GM18861 (cell line): ENCODE measurements at regions not wholly inside any gene's neighbourhood (a gene's known extent, or its start where the extent isn't known, plus 50 kb on each side); places are given as distances from the start of the nearest gene placed in this dataset.
"Not testable (repeated sequence)": the region's sequence is repeated elsewhere in the genome, so short reads cannot be mapped to it uniquely, and the experiment has no call there.

ENCODE experiments used
- ATAC-seq: cut with Tn5 transposase; IDR thresholded peaks from one replicate; pipeline ENCODE4 v1.9.1; 2021; ENCODE audit not compliant: unreplicated experiment

DNA sequence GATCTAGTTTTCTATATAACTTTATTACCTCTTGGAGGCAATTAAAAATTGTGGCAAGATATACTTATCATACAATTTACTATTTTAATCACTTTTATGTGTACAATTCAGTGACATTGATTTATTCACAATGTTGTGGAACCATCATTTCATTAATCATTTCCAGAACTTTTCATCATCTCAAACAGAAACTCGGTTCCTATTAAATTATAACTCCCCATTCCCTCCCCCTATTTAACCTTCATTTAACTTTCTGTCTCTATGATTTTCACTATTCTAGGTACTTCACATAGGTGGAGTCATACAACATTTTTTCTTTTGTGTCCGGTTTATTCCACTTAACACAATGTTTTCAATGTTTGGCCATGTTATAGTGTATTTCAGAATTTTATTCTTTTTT is 252.8 kb downstream of the REEP3 start:
- ATAC-seq: no peak

DNA sequence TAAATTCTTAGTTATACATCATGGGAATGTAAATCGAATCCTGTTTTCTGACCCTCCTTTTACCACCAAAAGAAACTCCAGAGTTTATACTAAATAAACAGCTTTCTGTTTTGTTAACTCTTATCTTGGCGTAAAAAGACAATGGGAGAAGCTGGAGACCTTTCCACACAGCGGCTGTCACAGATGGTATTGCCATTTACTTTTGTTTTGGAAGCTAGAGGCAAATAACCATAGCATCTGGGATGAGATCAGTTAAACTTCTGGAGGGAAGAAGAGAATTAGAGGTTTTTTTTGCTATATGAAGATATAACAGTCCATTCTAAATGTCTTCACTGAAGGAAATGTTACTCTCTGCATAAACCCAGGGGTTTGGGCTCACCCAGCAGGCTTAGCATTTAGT is 258.9 kb downstream of the REEP3 start:
- no peak for ATAC-seq

DNA sequence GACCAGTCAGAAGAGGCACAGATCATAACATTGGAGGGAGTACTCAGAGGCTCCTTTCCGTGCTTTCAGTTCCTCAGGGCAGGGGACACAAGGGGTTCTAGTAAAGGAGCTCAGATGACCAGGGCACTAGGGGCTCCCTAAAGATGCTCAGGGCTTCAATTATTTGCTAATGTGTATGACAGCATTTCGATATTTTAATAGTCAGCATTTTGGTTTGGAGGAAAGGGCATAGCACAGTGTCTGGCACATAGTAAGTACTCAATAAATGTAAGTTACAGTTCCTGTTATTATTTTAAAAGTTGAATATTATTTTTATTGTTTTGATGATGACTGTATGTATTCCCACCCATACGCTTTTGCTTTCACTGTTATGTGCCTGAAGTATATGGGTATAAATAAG is 260.0 kb downstream of the REEP3 start:
- ATAC-seq: no peak

DNA sequence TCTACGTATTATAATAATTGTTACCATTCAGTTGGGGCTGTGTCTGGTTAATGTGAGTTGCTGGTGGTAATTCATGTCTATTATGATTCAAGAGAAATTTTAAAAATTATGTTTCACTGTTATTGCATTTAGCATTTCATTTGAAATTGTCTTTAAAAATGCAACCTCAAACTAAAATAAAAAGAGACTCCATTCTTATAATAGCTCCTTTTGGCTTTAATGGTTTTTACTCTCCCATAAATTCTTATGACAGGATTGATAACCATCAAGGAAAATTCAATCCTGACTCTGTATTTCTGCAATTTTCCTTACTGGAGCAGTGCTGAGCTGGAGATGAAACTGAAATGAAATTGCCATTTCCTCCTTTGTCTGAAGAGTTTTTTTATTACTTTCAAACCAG is 262.7 kb downstream of the REEP3 start:
- ATAC-seq: no peak

DNA sequence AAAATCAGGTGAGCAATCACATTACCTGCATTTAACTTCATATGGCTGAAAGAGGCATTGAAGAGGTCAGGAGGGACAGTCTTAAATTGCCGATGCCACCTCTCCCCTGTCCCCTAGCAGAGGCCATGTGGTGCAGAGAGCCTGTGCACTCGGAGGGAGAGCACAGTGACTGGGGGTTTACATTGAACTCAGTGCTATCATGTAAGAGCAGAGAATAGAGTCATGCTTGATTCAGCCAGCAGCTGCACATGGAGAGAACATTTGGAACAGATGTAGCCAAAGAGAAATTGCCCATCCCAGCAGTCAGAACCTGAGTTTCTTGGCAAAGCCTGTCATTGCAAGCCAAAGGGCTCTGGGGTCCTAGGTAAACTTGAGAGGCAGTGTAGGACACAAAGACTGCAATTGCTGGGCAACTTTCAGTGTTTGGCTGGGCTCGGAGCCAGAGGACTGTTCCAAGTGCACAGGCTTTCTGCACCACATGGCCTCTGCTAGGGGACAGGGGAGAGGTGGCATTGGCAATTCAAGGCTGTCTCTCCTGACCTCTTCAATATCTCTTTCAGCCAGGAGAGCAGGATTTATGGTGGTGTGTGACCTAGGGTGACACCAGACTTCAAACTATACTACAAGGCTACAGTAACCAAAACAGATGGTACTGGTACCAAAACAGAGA is 267.1 kb downstream of the REEP3 start:
- no peak for ATAC-seq

DNA sequence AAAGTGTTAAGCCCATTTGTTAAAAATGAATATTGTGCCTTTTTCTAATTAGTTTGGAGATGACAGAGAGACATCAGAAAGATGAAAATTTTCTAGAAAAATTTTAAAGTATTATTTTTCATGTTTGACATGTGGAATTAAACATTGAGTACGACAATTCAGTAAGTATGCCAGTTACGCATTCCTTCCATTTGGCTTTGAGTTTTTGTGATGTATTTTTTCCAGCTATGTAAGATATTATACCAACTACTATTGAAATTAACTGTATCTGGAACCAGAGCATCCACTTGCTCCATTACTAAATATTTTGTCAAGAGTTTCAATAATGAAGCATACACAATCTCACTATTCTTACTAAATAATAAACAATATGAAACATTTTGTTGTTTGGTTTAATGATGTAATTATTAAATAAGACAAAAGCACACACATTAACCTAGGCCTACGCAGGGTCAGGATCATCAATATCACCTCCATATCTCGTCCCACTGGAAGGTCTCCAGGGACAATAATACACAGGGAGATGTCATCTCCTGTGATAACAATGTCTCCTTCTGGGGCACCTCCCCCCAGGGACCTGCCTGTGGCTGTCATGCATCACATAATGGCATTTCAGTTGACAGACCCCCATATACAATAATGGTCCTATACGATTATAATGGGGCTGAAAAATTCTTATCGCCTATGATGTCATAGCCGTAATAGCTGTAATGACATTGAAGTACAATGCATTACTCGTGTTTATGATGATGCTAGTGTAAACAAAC is 274.1 kb downstream of the REEP3 start:
- ATAC-seq: no peak

DNA sequence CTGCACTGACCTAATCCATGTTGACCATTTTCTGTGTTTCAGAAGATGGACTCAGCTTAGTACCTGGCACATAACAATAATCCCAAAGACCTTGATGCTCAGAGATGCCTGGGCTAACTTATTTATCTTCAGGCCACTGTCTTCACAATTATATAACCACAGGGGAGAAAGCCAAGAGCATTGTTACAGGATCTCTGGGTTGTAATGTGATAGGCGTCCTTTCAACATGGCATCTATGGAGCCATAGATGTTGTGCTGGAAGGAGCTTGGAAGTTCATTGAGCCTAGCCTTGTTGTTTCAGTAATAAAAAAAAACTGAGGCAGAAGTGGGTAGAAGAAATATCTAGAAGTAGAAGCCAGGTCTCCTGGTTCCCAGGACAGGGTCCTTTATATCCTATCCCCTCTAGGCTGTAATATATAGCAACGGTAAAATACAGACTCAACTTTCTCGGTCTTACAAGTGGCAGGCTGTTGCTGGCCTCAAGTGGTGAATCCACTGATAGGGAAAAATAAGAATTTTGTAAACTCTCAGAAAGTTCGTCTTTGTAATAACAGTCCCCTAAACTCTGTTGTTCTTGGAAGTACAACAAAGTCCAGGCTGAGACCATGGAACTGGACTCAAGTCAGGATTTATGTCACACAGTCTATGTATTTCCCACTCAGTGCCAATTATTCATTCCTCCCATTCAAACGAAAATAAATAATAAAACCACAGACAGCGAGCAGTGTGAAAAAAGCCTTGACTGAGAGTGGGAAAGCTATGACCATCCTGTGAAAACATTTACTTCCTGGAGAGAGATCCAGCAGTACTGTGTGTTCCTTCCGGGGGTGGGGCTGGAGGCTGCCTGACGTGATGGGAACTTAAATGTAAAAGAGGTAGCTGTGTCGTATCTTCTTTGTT is 277.6 kb downstream of the REEP3 start:
- ATAC-seq: no peak

DNA sequence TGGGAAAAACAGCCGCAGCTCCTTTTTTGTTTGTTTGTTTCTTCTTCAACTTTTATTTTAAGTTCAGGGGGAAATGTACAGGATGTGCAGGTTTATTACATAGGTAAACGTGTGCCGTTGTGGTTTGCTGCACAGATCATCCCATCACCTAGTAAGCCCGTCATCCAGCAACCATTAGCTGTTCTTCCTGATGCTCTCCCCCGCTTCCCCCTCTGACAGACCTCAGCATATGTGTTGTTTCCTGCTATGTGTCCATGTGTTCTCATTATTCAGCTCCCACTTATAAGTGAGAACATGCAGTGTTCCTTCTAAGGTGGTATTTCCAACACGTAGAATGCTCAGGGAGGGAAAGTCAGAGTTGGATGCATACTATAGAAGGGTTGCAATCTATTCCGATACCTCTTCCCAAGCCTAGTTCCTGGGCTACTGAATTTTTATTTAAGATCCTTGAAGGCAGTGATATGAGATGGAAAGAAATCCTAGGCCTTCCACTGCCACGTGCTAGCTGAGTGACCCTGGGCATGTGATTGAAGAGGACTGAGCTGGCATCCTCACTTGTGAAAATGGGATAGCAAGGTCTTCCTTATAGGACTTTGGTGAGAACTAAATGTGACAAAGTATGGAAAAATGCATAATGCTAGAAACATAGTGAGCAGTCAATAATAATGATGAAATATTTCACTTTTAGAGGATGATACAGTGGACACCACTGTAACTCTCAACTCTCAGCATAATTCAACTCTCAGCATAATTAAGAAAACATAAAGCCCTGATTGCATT is 278.5 kb downstream of the REEP3 start:
- no peak for ATAC-seq

DNA sequence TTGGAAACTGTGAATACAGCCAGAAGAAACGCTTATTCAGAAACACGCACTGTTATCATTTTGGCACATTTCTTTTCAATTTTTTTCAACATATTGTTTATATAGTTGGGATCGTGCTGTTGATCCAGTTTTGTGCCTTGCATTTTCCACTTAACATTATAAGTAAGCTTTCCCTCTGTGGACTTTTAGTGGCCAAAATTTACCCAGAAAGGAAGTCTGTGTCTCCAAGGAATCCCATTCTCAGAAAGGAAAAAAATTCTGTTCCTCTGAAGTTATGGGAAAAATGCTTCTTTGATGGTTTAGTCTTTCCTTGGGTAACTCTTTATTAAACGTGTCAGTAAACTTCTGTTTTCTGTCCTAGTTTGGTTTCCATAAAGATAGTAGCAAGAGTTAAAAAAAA is 280.0 kb downstream of the REEP3 start:
- ATAC-seq: no peak

DNA sequence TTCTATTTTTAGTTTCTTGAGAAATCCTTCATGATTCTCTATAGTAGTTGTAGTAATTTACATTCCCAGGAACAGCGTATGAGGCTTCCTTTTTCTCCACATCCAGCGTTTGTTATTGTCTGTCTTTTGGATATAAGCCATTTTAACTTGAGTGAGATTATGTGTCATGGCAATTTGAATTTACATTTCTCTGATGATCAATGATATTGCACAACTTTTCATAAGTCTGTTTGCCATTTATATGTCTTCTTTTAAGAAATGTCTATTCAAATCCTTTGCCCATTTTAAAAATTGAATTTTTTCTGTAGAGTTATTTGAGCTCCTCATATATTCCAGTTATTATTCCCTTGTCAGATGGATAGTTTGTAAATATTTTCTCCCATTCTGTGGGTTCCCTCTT is 285.1 kb downstream of the REEP3 start:
- no peak for ATAC-seq

DNA sequence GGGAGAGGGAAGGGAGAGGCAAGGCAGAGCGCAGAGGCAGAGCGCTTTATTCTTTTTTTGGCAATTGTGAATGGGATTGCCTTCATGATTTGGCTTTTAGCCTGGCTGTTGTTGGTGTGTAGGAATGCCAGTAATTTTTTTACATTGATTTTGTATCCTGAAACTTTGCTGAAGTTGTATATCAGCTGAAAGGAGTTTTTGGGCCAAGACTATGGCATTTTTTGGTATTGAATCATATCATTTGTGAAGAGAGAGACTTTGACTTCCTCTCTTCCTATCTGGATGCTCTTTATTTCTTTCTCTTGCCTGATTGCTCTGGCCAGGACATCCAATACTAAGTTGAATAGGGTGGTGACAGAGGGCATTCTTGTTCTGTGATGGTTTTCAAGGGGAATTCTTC is 291.3 kb downstream of the REEP3 start:
- ATAC-seq: no peak

DNA sequence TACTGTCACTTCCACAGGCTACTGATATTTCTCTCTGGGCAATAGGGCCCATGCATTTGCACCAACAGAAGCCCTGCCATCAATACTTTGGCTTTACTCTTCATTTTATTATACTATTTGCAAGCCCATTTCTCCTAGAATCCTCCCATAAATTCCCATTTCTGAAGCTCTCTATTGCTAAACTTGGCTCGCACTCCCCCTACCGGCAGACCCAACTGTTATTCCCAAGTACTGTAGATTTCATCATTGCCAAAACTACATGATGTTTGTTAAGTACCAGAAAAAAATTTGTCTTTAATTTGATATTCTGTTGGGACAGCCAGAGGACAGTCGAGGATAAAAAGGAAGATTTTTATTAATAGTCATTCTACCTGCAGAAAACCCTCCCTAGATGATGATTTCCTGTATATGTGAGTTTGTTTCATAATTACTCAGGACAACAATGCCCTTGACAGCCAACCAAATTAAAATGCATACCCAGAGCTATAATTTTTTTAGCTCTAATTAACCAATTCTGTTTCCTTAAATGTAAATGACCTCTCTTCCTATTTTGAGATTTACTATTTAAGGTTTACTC is 298.6 kb downstream of the REEP3 start:
- ATAC-seq: no peak

DNA sequence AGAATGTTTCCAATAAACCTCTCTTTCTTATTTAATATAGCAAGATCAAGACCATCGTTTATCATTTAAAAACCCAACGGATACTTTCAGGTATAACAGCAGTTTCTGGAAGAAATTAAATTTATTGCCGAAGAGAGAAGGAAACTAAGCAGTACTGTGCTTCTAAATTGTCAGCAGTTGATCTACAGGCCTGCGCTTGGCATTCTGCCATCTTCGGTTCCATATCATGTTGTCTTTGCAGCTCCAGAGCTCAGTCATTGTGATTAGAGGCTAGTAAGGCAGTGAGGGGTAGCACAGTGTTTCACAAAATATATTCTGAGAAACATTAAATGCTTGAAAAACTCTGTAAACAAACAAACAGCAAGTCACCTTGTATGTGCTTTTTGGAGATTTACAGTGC is 301.3 kb downstream of the REEP3 start:
- no peak for ATAC-seq

DNA sequence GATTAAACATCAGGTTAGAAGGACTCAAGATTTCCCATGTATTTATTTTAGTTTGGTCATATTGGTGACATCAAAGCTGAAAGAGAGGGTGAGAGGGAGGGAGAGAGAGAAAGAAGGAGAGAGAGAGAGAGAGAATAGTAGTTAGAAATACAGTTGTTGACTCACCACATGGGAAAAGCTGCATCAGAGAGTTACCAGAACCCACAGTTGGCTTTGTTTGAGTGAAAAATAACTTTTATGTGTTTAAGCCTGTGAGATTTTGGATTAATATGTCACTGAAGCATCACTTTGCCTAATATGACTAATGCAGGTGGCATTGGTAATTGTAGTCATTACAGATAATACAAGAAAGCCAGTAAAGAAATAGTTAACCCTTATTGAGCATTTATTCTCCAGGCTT is 303.9 kb downstream of the REEP3 start:
- ATAC-seq: no peak

DNA sequence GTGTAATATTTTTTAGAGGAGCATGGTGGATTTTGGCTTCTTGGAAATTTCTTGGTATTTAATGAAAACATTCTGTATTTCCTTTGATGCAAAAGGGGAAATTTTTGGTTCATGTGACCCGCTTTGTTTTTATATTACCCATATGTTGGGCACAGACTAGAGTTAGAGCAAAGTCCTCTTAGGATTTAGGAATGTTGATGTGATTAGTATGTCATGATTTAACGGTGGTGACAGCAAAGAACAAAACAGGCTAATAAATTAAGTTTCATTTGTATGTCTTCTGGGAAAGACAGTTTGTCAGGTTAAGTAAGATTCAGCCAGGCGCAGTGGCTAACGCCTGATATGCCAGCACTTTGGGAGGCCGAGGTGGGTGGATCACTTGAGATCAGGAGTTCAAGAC is 304.6 kb downstream of the REEP3 start:
- no peak for ATAC-seq

DNA sequence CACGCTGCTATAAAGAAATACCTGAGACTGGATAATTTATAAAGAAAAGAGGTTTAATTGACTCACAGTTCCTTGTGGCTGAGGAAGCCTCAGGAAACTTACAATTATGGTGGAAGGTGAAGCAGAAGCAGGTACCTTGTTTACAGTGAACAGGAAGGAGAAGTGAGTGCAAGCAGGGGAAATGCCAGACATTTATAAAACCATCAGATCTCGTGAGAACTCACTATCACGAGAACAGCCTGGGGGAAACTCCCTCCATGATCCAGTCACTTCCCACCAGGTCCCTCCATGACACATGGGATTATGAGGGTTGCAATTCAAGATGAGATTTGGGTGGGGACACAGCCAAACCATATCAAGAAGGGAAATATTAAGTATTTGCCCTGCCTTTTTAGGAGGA is 305.8 kb downstream of the REEP3 start:
- ATAC-seq: not testable (repeated sequence)

DNA sequence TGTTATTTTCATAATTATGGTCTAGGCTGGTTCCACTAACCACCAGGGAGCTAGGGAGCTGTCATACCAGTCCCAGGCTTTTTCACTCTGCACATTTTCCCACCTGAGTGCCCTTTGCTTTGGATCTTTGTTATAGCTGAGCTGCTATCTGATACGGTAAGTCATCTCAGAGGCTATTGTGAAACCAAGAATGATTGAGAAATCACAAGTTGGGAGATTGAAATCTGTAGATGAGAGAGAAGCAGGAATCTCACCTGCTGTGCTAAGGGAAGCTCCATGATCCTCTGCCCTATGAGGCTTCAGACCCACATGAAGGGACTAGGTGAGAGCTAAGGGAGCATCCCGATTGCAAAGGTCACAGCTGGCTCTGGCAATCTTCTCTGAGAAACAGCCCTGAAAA is 307.8 kb downstream of the REEP3 start:
- ATAC-seq: no peak

DNA sequence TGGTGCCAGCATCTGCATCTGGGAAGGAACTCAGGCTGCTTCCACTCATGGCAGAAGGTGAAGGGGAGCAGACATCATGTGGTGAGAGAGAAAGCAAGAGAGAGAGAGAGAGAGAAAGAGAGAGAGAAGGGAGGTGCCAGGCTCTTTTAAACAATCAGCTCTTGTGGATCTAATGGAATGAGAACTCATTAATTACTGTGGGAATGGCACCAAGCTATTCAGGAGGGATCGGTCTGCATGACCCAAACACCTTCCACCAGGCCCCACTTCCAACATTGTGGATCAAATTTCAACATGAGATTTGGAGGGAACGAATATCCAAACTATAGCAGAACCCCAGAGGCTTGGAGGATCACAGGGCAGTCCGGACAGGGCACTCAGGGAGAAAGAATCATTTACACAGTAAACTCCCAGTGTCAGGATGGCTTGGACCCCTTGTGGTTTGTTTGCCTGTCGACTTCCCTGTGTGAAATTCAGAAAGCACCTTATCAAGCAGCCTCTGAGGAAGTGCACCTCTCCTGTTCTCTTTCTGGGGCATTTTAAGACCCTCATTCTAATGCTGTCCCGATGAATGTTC is 308.5 kb downstream of the REEP3 start:
- no peak for ATAC-seq

DNA sequence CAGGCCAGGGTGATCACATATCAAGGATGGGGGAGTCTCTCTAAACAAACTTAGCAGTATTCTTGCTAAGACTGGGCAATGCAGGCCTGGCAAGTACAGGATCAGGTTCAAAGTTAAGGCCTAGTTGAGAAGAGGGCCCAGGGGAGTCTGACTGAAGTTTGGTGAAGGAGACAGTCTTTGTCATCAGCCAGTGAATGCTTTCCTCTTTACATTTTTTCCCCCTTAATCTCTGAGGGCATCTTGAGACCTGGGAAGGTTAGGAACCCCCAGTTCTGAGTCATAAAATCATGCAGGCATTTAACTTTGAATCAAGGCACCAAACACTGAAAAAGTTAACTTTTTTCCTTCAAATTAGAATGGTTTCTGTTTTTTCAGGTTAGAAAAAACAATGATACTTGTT is 311.5 kb downstream of the REEP3 start:
- no peak for ATAC-seq

DNA sequence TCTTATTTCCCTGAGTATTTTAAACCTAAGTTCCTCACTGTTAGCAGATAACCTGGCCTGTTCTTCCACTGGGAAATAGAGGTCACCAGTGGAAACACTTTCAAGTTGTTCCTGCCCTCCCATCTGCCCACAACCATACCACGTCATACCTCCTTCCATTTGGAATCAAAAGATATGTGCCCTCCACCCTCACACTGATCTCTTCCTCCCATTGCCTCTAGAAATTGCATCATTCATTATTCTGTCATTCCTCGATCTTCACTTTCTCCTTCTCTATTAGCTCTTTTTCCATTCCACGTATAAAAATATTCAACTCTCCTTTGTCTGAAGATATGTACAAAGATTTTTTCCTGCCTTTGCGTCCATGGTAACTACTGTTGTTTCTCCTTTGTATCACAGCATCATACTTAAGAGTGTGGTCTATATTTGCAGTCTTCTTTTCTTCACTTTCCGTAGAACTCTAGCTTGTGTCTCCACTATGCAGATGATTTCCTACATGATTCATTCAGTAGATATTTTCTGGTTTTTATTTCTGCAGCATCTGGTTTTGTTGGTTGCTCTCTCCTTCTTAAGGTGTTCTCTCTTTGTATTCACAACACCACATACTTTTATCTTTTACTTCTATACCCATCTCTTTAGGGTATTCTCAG is 312.3 kb downstream of the REEP3 start:
- ATAC-seq: no peak
